ENCODE measurements at regions not wholly inside any gene's neighbourhood (a gene's known extent, or its start where the extent isn't known, plus 50 kb on each side); places are given as distances from the start of the nearest gene placed in this dataset.

GRCh38 chr2:209340522-209340921 lies 83.3 kb upstream of the MAP2 start:
- Histone ChIP-seq H3K9me3 (ENCODE audit: insufficient read depth, low read depth, low read length) (no peaks in the 10 kb centered on the region), H3K4me2 (ENCODE audit: low read depth, low read length, poor library complexity, severe bottlenecking) (no peak overlapping the region), H2AFZ (ENCODE audit: low read length) (no peak overlapping the region), H3K9ac (ENCODE audit: low read depth, low read length, poor library complexity, severe bottlenecking) (no peak overlapping the region), H3K36me3 (ENCODE audit: insufficient read depth, low read length) (no peaks in the 10 kb centered on the region), H3K27me3 (ENCODE audit: insufficient read depth, low read length, poor library complexity, severe bottlenecking) (no peaks in the 10 kb centered on the region), H3K9me2 (replicated peaks; ENCODE audit: low read depth, low read length) (no peaks in the 10 kb centered on the region), H3K4me3 (ENCODE audit: low read length, poor library complexity, severe bottlenecking) (no peak overlapping the region), H3F3A (ENCODE audit: low read depth) (no peaks in the 10 kb centered on the region), H3K4me1 (ENCODE audit: insufficient read depth, low read length, poor library complexity, severe bottlenecking) (no peaks in the 10 kb centered on the region), H4K20me1 (ENCODE audit: insufficient read depth, low read length, poor library complexity, severe bottlenecking) (no peaks in the 10 kb centered on the region), H3K79me2 (ENCODE audit: insufficient read depth, low read length) (no peaks in the 10 kb centered on the region)
- no peak for TF ChIP-seq EZH2phosphoT487 (IDR thresholded peaks at IDR 0.05; ENCODE audit: borderline replicate concordance)
- TF ChIP-seq CTCF (conservative IDR thresholded peaks at IDR 0.05; ENCODE audit: low read length), result no peak

- Histone ChIP-seq H4K20me1 (ENCODE audit: insufficient read depth, low read length, poor library complexity, severe bottlenecking) (no peaks in the 10 kb centered on the region), H3F3A (ENCODE audit: low read depth) (no peaks in the 10 kb centered on the region), H3K79me2 (ENCODE audit: insufficient read depth, low read length) (no peaks in the 10 kb centered on the region), H3K4me3 (ENCODE audit: low read length, poor library complexity, severe bottlenecking) (no peak overlapping the region), H3K9ac (ENCODE audit: low read depth, low read length, poor library complexity, severe bottlenecking) (no peak overlapping the region), H3K9me3 (ENCODE audit: insufficient read depth, low read depth, low read length) (no peaks in the 10 kb centered on the region), H2AFZ (ENCODE audit: low read length) (no peak overlapping the region), H3K9me2 (replicated peaks; ENCODE audit: low read depth, low read length) (no peaks in the 10 kb centered on the region), H3K4me2 (ENCODE audit: low read depth, low read length, poor library complexity, severe bottlenecking) (no peak overlapping the region), H3K27me3 (ENCODE audit: insufficient read depth, low read length, poor library complexity, severe bottlenecking) (no peaks in the 10 kb centered on the region), H3K4me1 (ENCODE audit: insufficient read depth, low read length, poor library complexity, severe bottlenecking) (no peaks in the 10 kb centered on the region), H3K36me3 (ENCODE audit: insufficient read depth, low read length) (no peaks in the 10 kb centered on the region)
- TF ChIP-seq EZH2phosphoT487 (IDR thresholded peaks at IDR 0.05; ENCODE audit: borderline replicate concordance), result no peak
- TF ChIP-seq CTCF (conservative IDR thresholded peaks at IDR 0.05; ENCODE audit: low read length), result no peak
Measured at GRCh38 chr2:209344349-209344748, 79.5 kb upstream of the MAP2 start.

GRCh38 chr2:209348433-209348832 lies 75.4 kb upstream of the MAP2 start:
- Histone ChIP-seq H3K36me3 (ENCODE audit: insufficient read depth, low read length) (no peaks in the 10 kb centered on the region), H3K4me2 (ENCODE audit: low read depth, low read length, poor library complexity, severe bottlenecking) (no peak overlapping the region), H3K4me3 (ENCODE audit: low read length, poor library complexity, severe bottlenecking) (no peak overlapping the region), H3K4me1 (ENCODE audit: insufficient read depth, low read length, poor library complexity, severe bottlenecking) (no peaks in the 10 kb centered on the region), H4K20me1 (ENCODE audit: insufficient read depth, low read length, poor library complexity, severe bottlenecking) (no peaks in the 10 kb centered on the region), H3K9me2 (replicated peaks; ENCODE audit: low read depth, low read length) (no peaks in the 10 kb centered on the region), H3K27me3 (ENCODE audit: insufficient read depth, low read length, poor library complexity, severe bottlenecking) (no peaks in the 10 kb centered on the region), H3K9me3 (ENCODE audit: insufficient read depth, low read depth, low read length) (no peaks in the 10 kb centered on the region), H3K9ac (ENCODE audit: low read depth, low read length, poor library complexity, severe bottlenecking) (no peak overlapping the region), H3F3A (ENCODE audit: low read depth) (no peaks in the 10 kb centered on the region), H3K79me2 (ENCODE audit: insufficient read depth, low read length) (no peaks in the 10 kb centered on the region), H2AFZ (ENCODE audit: low read length) (no peak overlapping the region)
- TF ChIP-seq CTCF (conservative IDR thresholded peaks at IDR 0.05; ENCODE audit: low read length) (no peak), EZH2phosphoT487 (IDR thresholded peaks at IDR 0.05; ENCODE audit: borderline replicate concordance) (no peak)

Measured in Loucy (cell line).